Erythroblast (primary cell): ENCODE measurements at regions not wholly inside any gene's neighbourhood (a gene's known extent, or its start where the extent isn't known, plus 50 kb on each side); places are given as distances from the start of the nearest gene placed in this dataset.
"Not testable (repeated sequence)": the region's sequence is repeated elsewhere in the genome, so short reads cannot be mapped to it uniquely, and the experiment has no call there.

Experiments used
- DNase-seq, 2 experiments: peaks; one replicate each; lab custom pipeline; 2025; lab: John Stamatoyannopoulos, UW
- GATA1 ChIP-seq: IDR thresholded peaks from 2 replicates; pipeline ENCODE4 v1.6.1; 2011; ENCODE audit warnings: low read depth, mild to moderate bottlenecking, control low read depth, low read length, moderate library complexity
- POLR2A ChIP-seq: IDR thresholded peaks from 2 replicates; pipeline ENCODE4 v1.6.1; 2011; ENCODE audit warnings: mild to moderate bottlenecking, low read length

GRCh38 chr12:107511292-107511691, 174.3 kb upstream of the PWP1 start:
- TF ChIP-seq POLR2A (no peak), GATA1 (no peak)
- no peak for DNase-seq

GRCh38 chr12:107512391-107512790, 173.2 kb upstream of the PWP1 start:
- TF ChIP-seq POLR2A, result no peak
- no peak for TF ChIP-seq GATA1
- DNase-seq, result no peak

- no peak for DNase-seq
- TF ChIP-seq GATA1 (no peak), POLR2A (no peak)
Observed at GRCh38 chr12:107513184-107513583, 172.4 kb upstream of the PWP1 start.

- TF ChIP-seq POLR2A (no peak), GATA1 (no peak)
- DNase-seq, result no peak
Observed at GRCh38 chr12:107513636-107514400, 171.8 kb upstream of the PWP1 start.

- no peak for DNase-seq
- TF ChIP-seq GATA1 (no peak), POLR2A (no peak)
Observed at GRCh38 chr12:107514887-107515445, 170.6 kb upstream of the PWP1 start.

GRCh38 chr12:107515446-107515958, 170.1 kb upstream of the PWP1 start:
- no peak for TF ChIP-seq POLR2A
- no peak for TF ChIP-seq GATA1
- DNase-seq, result no peak

- not testable (repeated sequence) for DNase-seq
Observed at GRCh38 chr12:107517816-107518215, 167.8 kb upstream of the PWP1 start.

GRCh38 chr12:107518868-107519267, 166.7 kb upstream of the PWP1 start:
- TF ChIP-seq GATA1 (no peak), POLR2A (no peak)
- no peak for DNase-seq

- no peak for DNase-seq
- TF ChIP-seq POLR2A, result no peak
- no peak for TF ChIP-seq GATA1
Observed at GRCh38 chr12:107519906-107520859, 165.4 kb upstream of the PWP1 start.

GRCh38 chr12:107521826-107522355, 163.7 kb upstream of the PWP1 start:
- no peak for DNase-seq
- TF ChIP-seq POLR2A (no peak), GATA1 (no peak)

- no peak for TF ChIP-seq POLR2A
- TF ChIP-seq GATA1, result no peak
- DNase-seq, result no peak
Observed at GRCh38 chr12:107522692-107523477, 162.7 kb upstream of the PWP1 start.

GRCh38 chr12:107523775-107524535, 161.6 kb upstream of the PWP1 start:
- TF ChIP-seq POLR2A, result no peak
- TF ChIP-seq GATA1, result no peak
- no peak for DNase-seq
